ENCODE measurements at regions not wholly inside any gene's neighbourhood (a gene's known extent, or its start where the extent isn't known, plus 50 kb on each side); places are given as distances from the start of the nearest gene placed in this dataset.

GRCh38 chr2:20539133-20539719 lies 92.4 kb downstream of the RHOB start:
- no peaks in the 10 kb centered on the region for H3K27me3 ChIP-seq
- H3K9me3 ChIP-seq, result no peaks in the 10 kb centered on the region
- H3K4me1 ChIP-seq, result no peaks in the 10 kb centered on the region
- TF ChIP-seq, protein P1, sequence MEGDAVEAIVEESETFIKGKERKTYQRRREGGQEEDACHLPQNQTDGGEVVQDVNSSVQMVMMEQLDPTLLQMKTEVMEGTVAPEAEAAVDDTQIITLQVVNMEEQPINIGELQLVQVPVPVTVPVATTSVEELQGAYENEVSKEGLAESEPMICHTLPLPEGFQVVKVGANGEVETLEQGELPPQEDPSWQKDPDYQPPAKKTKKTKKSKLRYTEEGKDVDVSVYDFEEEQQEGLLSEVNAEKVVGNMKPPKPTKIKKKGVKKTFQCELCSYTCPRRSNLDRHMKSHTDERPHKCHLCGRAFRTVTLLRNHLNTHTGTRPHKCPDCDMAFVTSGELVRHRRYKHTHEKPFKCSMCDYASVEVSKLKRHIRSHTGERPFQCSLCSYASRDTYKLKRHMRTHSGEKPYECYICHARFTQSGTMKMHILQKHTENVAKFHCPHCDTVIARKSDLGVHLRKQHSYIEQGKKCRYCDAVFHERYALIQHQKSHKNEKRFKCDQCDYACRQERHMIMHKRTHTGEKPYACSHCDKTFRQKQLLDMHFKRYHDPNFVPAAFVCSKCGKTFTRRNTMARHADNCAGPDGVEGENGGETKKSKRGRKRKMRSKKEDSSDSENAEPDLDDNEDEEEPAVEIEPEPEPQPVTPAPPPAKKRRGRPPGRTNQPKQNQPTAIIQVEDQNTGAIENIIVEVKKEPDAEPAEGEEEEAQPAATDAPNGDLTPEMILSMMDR (IDR thresholded peaks at IDR 0.05), result no peak
- no peak overlapping the region for H3K27ac ChIP-seq
- no peak overlapping the region for H3K4me3 ChIP-seq
- DNase-seq, result no peak
- intact Hi-C loops (cut with DNase I), result no loop called here
- ATAC-seq, result no peak
- no peaks in the 10 kb centered on the region for H3K36me3 ChIP-seq

GRCh38 chr2:20539776-20540586 lies 93.1 kb downstream of the RHOB start:
- Histone ChIP-seq H3K27ac (no peak overlapping the region), H3K4me1 (no peaks in the 10 kb centered on the region), H3K27me3 (no peaks in the 10 kb centered on the region), H3K9me3 (no peaks in the 10 kb centered on the region), H3K4me3 (no peak overlapping the region), H3K36me3 (no peaks in the 10 kb centered on the region)
- DNase-seq, result no peak
- TF ChIP-seq, protein P1 (IDR thresholded peaks at IDR 0.05), result no peak
- ATAC-seq, result no peak
- intact Hi-C loops (cut with DNase I), result no loop called here

- TF ChIP-seq, protein P1 (IDR thresholded peaks at IDR 0.05), result no peak
- Histone ChIP-seq H3K4me3 (no peak overlapping the region), H3K9me3 (no peaks in the 10 kb centered on the region), H3K36me3 (no peaks in the 10 kb centered on the region), H3K4me1 (no peaks in the 10 kb centered on the region), H3K27me3 (no peaks in the 10 kb centered on the region), H3K27ac (no peak overlapping the region)
- intact Hi-C loops (cut with DNase I), result no loop called here
- no peak for ATAC-seq
- no peak for DNase-seq
Observed at GRCh38 chr2:20540587-20541293, 93.9 kb downstream of the RHOB start.

DNA sequence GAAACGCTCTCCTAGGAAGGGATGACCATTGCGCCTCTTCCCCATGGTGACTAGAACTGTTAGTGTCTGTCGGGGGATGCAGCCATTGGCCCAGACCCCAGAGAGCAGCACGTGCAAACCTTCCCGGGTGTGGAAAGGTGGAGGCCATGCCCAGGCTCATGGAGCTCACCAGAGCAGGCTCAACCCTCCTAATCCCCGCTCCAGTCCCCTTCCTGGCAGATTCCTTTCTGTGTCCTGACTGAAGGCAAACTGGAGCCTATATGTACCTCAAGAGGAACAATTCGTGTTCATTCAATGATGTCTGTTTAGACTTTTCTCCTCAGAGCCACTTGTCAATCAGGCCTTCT lies 94.4 kb downstream of the RHOB start:
- H3K27me3 ChIP-seq, result no peaks in the 10 kb centered on the region
- H3K27ac ChIP-seq, result no peak overlapping the region
- no peaks in the 10 kb centered on the region for H3K36me3 ChIP-seq
- H3K9me3 ChIP-seq, result no peaks in the 10 kb centered on the region
- DNase-seq (no peak), ATAC-seq (no peak)
- H3K4me1 ChIP-seq, result no peaks in the 10 kb centered on the region
- TF ChIP-seq, protein P1 (IDR thresholded peaks at IDR 0.05), result no peak
- H3K4me3 ChIP-seq, result no peak overlapping the region
- intact Hi-C loops (cut with DNase I), result no loop called here

DNA sequence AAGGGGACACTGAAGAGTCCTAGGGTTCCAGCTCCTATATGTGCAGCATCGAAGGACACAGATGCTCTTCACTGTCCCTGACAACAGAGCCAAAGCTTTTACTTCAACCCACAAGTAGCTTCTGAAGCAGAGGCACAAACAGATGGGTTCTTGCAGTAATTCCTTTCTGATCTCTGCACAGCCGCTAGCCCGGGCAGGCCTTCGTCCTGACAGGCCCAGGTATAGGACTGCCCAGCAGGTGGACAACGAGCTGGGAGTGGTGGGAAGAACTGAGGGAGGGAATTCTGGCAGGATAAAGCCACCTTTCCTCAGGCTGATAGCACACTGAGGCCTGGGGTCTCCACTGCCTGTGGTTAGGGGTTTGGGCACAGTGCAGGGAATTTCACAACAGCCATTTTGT lies 94.8 kb downstream of the RHOB start:
- no peaks in the 10 kb centered on the region for H3K9me3 ChIP-seq
- H3K27ac ChIP-seq, result no peak overlapping the region
- TF ChIP-seq, protein P1 (IDR thresholded peaks at IDR 0.05), result no peak
- intact Hi-C loops (cut with DNase I), result no loop called here
- H3K36me3 ChIP-seq, result no peaks in the 10 kb centered on the region
- ATAC-seq (no peak), DNase-seq (no peak)
- H3K4me1 ChIP-seq, result no peaks in the 10 kb centered on the region
- no peaks in the 10 kb centered on the region for H3K27me3 ChIP-seq
- no peak overlapping the region for H3K4me3 ChIP-seq
